Esophagus squamous epithelium (tissue), 4 donors: ENCODE measurements at regions not wholly inside any gene's neighbourhood (a gene's known extent, or its start where the extent isn't known, plus 50 kb on each side); places are given as distances from the start of the nearest gene placed in this dataset.

Experiments used
- POLR2A ChIP-seq, 4 donors: fragments of 450-650 bp; IDR thresholded peaks; one replicate each; pipeline ENCODE4 v1.6.1; 2017; ENCODE audit warnings: antibody characterized with exemption in 4 of 4, mild to moderate bottlenecking in 4 of 4, moderate library complexity in 3 of 4
- TF ChIP-seq, protein P1 (sequence below), 6 experiments: fragments of 450-650 bp in 4 of 6; fragments of 200-600 bp in 2 of 6; sonication (generic) in 2 of 6; IDR thresholded peaks; one replicate each; pipeline ENCODE4 v1.5.1; 2016 to 2019; ENCODE audit warnings: antibody characterized with exemption in 6 of 6, mild to moderate bottlenecking in 4 of 6, moderate library complexity in 4 of 6

DNA sequence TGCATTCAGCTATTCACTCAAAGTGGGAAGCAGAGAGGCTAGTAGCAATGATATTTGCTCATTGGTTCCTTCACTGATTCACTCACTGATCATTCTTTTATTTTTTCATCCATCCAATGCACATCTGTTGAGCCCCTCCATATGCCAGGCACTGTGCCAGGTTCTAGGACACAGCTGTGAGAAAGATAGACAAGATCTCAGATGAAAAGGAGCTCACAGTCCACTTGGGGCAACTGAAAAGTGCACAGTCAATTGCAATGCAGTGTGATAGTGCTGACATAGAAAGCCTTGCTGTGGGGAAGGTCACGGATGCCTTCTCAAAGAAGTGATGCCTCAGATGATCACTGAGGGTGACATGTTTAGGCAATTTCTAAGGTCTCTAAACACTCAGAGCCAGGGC, 262.3 kb downstream of the PTEN start:
- TF ChIP-seq, protein P1, sequence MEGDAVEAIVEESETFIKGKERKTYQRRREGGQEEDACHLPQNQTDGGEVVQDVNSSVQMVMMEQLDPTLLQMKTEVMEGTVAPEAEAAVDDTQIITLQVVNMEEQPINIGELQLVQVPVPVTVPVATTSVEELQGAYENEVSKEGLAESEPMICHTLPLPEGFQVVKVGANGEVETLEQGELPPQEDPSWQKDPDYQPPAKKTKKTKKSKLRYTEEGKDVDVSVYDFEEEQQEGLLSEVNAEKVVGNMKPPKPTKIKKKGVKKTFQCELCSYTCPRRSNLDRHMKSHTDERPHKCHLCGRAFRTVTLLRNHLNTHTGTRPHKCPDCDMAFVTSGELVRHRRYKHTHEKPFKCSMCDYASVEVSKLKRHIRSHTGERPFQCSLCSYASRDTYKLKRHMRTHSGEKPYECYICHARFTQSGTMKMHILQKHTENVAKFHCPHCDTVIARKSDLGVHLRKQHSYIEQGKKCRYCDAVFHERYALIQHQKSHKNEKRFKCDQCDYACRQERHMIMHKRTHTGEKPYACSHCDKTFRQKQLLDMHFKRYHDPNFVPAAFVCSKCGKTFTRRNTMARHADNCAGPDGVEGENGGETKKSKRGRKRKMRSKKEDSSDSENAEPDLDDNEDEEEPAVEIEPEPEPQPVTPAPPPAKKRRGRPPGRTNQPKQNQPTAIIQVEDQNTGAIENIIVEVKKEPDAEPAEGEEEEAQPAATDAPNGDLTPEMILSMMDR (IDR thresholded peaks at IDR 0.05), result no peak
- TF ChIP-seq POLR2A (IDR thresholded peaks at IDR 0.05), result no peak
